NCI-H2171 (cell line): ENCODE measurements at regions not wholly inside any gene's neighbourhood (a gene's known extent, or its start where the extent isn't known, plus 50 kb on each side); places are given as distances from the start of the nearest gene placed in this dataset.
"Not testable (repeated sequence)": the region's sequence is repeated elsewhere in the genome, so short reads cannot be mapped to it uniquely, and the experiment has no call there.

Source experiments
- DNase-seq: peaks from one replicate; lab custom pipeline; 2025; lab: John Stamatoyannopoulos, UW

DNA sequence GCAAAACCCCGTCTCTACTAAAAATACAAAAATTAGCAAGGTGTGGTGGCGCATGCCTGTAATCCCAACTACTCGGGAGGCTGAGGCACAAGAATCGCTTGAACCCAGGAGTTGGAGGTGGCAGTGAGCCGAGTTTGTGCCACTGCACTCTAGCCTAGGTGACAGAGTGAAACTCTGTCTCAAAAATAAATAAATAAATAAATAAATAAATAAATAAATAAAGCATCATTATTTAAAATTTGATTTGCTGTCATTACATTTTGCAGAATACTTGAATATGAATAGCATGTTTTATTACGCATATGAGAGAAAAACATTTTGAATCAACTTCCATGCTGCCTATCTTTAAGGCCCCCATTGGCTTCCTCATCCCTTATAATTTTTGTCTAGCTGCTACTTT lies 53.4 kb upstream of the MED14 start:
- not testable (repeated sequence) for DNase-seq

DNA sequence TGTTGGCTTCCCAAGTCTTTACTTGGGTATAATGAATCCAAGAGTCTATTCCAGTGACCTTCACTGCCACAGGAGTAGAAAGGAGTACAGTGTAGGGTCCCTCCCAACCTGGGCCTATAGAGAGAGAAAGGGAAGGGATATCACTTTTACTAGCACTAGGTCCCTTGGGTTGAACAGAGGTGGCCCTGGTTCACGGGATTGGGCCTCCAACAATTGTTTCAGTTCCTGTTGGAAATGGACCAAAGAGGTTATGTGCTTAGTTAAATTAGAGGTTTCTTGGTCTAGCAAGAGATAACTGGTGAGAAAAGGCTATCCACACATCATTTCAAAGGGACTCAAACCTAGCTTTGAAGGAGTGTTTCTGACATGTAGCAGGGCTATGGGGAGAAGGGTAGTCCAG lies 57.1 kb upstream of the MED14 start:
- DNase-seq, result no peak

DNA sequence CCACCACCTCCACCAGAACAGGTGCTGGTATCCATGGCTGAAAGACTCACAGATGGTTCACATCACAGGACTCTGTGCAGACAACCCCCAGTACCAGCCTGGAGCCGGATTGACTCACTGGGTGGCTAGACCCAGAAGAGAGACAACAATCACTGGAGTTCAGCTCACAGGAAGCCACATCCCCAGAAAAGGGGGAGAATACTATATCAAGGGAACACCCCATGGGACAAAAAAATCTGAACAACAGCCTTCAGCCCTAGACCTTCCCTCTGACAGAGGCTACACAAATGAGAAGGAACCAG lies 59.4 kb upstream of the MED14 start:
- not testable (repeated sequence) for DNase-seq

GRCh38 chrX:40799745-40800144 lies 64.4 kb upstream of the MED14 start:
- DNase-seq, result not testable (repeated sequence)

DNA sequence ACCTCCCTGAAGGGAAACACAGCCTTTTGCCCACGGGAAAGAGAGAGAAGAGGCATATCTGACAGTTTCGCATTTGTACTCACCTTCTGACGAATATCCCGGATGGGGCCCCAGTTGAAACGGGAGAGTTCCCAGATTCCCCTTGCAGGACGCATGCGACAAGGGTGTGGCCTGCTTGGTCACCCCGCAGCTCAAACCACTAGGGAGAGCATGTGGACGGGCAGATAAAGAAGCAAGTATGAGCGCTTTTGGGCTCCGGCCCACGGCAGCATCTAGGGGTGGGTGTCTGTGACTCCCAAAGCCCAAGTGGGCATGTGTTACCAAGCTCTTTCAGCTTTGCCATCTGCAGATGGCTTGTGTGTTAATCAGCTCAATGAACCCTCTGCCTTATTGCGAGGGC lies 70.1 kb upstream of the MED14 start:
- DNase-seq, result no peak

DNA sequence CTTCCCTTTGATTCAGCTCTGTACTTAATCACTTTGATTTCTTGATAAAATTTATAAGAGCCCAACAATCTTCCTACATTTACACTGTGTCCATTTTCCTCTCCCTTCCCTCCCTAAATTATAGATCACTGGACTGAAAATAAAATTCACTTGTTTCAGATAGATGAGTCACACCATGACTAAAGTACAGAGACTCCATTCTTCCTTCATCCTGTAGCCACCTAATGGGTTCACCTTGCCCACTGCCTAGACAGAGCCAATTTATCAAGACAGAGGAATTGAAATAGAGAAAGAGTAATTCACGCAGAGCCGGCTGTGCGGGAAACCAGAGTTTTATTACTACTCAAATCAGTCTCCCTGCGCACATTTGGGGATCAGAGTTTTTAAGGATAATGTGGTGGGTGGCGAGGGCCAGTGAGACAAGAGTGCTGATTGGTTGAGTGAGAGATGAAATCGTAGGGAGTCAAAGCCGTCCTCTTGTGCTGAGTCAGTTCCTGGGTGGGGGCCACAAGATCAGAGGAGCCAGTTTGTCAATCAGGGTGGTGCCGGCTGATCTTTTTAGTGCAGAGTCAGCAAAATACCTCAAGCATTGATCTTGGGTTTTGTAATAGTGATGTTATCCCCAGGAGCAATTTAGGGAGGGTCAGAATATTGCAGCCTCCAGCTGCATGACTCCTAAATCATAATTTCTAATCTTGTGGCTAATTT lies 71.3 kb upstream of the MED14 start:
- DNase-seq, result no peak

GRCh38 chrX:40807384-40807783 lies 72.0 kb upstream of the MED14 start:
- DNase-seq, result no peak

DNA sequence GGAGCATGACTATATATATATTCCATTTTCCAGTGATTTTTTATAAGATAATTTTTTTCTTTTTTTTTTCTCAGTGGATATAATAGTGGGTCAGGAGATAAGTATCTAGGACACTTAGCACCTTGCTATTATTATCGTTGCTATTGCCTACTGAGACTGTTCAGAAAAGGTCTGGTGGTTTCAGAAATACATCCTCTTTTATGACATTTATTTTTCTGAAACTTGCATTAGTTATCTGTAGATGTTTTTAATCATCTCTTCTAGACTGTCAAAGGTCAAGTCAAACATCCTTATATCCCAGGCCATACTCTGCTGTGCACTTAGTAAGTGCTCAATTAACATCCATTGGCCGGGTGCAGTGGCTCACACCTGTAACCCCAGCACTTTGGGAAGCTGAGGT lies 72.9 kb upstream of the MED14 start:
- no peak for DNase-seq

DNA sequence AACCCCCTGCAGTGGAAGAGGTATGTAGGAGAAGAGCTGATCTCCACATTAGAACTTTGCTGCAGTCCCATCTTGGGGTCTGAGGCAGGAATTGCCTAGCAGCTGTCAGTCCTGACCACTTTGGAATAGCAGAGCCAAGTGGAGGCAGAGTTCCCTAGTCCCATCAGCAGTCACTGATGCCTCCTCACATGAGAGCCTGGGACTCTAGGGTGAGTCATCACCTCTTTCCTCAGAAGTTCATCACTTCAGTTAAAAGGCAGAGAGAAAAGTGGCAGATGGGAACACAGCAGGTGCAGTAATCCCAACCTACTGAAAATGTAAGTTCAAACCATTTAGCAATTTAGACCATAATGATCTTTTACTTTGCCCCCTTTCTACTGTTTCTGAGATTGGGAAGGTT lies 73.9 kb upstream of the MED14 start:
- peak; percentile 28 for DNase-seq

DNA sequence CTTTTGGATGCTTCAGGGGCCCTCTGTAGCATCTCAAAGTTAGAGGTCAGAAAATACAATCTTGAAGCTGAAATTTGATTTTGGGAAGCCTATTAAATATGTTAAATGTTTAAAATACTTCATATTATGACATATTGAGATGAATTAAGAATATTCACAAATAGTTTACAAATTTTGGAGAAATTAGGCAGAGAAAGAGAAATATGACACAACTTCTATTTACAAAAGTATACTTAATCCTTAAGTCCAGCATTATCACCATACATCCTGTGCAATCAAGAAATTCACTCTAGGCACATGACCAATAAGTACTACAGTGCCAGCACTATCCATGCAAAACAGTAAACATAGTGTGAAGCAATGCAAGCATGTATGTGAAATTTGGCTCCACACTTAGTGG lies 79.7 kb upstream of the MED14 start:
- not testable (repeated sequence) for DNase-seq

- no peak for DNase-seq
Observed at GRCh38 chrX:40816906-40817305, 81.6 kb upstream of the MED14 start.

DNA sequence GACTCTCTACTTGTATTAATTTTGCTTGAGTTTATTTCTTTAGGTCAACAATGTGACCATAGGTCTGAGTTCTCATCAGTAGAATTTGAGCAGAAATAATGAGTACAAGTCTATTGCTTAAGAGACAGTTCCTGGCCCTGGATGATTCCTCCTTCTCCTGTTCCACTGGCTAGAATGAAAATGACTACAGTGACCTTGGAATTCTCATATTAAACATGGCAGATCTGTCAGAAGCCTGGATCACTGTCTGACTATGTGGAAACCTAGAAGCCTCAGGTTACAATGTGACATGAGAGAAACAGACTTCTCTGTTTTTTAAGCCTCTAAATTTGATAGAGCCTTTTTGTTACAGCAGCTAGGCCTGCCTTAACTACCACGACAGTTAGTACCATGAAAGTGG lies 82.9 kb upstream of the MED14 start:
- DNase-seq, result no peak

DNA sequence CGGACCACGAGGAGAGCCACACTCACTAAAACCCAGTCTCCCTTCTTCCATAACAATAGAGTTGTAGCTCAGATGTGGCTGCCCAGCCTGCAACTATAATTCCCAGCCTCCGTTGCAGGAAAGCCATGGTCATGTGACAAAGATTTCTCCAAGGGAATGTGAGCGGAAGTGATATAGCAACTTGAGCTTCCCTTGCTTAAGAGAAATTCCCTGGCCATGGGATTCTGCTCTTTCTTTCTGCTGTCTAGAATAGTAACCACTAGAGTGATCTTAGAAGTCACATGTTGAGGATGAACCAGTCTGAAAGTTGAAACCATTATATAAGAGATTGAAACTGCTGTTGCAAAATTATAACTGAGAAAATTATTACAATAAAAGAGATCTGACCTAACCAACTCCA lies 86.4 kb upstream of the MED14 start:
- no peak for DNase-seq

- DNase-seq, result no peak
Observed at GRCh38 chrX:40827331-40827730, 92.0 kb upstream of the MED14 start.

DNA sequence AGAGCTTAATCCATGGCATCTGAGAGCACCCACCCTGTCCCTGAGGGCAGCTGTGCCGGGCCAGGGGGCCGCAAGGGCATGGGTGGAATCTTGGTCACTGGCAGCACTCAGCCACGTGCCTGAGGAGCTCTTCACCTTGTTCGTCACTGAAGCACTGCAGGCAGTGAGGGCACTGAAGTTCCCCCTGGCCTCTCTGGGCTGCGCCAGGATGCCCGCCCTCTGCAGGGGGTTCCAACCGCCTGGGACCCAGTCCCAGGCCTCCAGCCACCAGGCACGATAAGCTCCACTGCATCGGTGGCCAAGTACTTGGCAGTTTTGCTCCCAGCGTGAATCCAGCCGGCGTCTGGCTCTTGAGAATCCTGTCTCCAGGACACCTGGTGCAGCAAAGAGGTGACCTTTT lies 96.4 kb upstream of the MED14 start:
- no peak for DNase-seq

- no peak for DNase-seq
Observed at GRCh38 chrX:40832723-40833122, 97.4 kb upstream of the MED14 start.

- DNase-seq, result no peak
Observed at GRCh38 chrX:40834225-40834624, 98.9 kb upstream of the MED14 start.

DNA sequence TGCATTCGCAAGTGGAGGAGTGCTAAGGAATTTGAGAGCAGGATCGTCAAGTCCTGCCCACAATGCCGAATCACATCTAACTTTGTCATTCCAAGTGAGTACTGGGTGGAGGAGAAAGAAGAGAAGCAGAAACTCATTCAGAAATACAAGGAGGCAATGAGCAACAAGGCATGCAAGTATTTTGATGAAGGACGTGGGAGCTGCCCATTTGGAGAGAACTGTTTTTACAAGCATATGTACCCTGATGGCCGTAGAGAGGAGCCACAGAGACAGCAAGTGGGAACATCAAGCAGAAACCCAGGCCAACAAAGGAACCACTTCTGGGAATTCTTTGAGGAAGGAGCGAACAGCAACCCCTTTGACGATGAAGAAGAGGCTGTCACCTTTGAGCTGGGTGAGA lies 100.2 kb upstream of the MED14 start:
- DNase-seq, result no peak

- no peak for DNase-seq
Observed at GRCh38 chrX:40843643-40844042, 108.3 kb upstream of the MED14 start.

DNA sequence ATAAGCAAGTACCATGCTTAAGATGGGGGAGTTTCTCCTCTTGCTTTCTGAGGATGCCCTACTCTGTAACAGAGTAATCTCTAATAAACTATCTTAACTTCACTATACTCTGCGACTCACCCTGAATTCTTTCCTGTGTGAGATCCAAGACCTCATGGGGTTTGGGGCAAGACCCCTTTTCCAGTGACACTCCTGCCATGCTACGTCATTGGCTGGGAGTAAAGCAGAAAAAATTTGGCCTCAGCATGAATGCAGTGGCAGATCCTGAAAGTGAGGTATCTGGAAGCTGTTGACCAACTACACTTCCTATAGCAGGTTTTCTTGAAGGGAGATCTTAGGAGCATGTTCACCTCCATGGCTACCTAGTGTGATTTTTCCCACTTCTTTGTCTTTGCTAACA lies 109.1 kb upstream of the MED14 start:
- no peak for DNase-seq

DNA sequence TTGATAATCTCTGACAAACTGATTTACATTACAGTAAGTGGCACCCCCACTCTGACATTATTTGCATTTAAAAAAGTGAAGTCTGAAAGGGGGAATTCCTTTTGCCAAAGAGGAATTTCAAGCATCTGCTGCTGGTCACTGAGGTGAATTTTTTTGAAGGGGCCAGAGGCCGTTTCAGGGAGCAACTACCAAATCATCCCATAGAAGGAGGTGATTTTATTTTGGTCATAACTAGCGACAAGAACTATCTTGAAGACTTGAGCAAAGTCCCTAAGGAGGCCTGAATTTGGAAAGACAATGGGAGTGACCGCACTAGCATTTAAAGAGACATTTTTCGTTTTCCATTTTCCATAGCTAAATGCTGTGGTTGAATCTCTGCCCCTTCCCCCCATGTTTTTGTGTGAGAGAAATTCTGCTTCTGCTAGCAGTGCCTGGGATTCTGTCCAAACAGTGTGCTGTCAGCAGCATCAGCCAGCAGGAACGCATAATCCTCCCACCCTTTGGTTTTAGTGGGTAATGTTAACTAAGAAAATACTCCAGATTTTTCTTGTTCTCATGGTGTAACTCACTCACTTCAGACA lies 110.1 kb upstream of the MED14 start:
- DNase-seq, result no peak

DNA sequence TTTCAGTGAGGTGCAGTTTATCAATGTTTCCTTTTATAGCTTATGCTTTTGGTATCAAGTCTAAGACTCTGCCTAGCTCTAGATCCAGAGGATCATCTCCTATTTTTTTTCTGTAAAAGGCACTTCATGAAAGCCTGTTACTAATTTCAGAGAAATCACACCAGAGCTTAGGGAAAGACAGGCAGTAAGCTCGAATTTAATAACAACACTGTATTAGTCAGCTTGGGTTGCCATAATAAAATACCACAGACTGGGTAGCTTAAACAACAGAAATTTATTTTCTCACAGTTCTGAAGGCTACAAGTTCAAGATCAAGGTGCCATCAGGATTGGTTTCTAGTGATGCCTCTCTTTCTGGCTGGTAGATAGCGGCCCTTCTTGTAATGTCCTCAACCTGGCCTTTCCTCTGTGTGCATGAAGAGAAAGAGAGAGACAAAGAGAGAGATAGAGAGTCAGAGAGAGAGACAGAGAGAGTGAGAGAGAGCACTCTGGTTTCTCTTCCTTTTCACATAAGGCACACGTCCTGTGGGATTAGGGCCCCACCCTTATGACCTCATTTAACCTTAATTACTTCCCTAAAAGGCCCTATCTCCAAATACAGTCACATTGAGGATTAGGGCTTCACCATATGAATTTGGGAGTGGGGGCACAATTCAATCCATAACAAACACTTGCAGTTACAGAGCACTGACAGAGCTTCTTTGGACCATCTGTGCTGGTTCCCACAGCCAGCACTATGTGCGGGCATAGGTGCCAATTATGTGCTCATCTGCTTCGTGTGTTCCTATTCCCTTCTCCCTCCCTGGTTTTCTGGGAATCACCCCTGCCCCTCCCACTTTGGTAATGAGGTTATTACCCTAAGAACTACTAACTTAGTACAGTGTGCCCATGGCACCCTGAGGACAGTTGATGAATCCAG lies 114.8 kb upstream of the MED14 start:
- no peak for DNase-seq

GRCh38 chrX:40852586-40852985 lies 117.2 kb upstream of the MED14 start:
- DNase-seq, result no peak
